GM19035 (cell line): ENCODE measurements at regions not wholly inside any gene's neighbourhood (a gene's known extent, or its start where the extent isn't known, plus 50 kb on each side); places are given as distances from the start of the nearest gene placed in this dataset.
"Not testable (repeated sequence)": the region's sequence is repeated elsewhere in the genome, so short reads cannot be mapped to it uniquely, and the experiment has no call there.

ENCODE experiments used
- ATAC-seq: cut with Tn5 transposase; IDR thresholded peaks from one replicate; pipeline ENCODE4 v1.9.1; 2021; ENCODE audit not compliant: unreplicated experiment

DNA sequence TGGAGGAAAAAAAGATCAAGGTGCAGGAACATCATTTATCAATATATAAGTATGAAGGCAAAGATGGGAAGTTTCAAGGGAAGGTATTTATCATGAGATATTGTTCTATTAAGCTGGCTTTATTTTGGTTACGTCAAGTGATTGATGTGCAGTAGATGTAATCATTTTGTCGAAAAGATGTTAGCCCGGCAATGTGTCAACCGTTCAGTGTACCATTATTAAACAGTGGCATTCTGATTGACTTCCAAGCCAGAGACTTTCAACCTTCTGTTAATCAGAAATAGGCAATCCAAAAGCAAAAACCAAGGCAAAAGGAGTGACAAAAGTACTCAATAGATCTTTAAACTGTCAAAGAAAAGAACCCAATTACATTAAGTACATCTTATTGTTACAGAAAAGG lies 1340.3 kb upstream of the GOT2 start:
- ATAC-seq = no peak

DNA sequence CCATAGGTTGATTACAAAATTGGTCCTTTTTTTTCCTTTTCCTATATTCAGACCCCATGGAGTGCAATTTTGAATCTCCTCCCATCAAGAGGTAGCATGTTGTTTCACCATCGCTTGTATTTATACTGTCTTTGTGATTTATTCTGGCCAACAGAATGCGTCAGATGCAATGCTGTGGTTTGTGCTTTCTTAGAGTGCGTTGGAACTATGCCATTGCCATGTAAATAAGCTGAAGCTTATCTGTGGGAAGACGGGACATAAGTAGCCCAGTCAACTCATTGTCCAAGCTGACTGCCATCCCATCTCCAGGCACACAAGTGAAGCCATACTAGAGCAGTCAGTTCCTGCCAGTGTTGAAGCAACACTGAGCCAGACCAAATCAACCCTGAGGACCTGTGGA lies 1339.3 kb upstream of the GOT2 start:
- ATAC-seq = no peak

GRCh38 chr16:60064026-60064425 lies 1329.9 kb upstream of the GOT2 start:
- no peak for ATAC-seq

- ATAC-seq = no peak
These were observed 1327.3 kb upstream of the GOT2 start for GRCh38 chr16:60061396-60061795.

GRCh38 chr16:60060731-60061130 lies 1326.6 kb upstream of the GOT2 start:
- ATAC-seq = no peak

DNA sequence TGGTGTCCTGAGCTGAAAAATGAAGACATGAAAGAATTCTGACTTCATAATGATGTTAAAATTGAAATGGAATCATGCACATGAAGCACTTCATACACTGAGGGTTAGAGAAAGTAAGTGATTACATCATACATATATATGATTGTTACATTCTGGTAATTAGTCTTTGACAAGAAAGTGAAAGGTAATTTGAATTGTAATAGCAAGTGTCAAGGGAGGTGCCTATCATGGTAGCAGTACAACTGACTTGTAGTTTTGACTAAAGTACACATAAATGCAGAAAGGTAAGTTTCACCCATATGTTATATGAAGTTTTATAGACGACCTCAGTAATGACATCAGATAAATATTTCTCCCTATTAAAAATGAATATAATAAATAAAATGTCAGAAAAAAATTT lies 1325.0 kb upstream of the GOT2 start:
- no peak for ATAC-seq

GRCh38 chr16:60041671-60042070 lies 1307.6 kb upstream of the GOT2 start:
- no peak for ATAC-seq

DNA sequence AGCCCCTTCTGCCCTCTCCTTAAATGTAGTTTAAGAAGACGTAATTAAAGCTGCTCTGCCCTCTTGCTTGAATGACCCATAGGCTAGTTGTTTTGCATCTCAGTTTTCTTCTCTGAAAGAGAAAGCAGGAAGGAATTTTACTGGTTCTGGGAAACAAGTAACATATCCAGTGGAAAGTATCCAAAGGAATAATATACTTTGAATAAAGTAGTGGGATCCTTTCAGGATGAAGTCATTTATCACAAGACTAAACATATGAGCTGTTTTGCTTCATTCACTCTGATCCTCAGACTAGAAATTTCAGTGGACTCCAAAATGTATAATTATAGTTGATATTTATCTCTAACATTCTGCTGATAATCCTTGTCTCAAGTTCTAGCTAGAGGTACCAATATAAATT lies 1297.6 kb upstream of the GOT2 start:
- ATAC-seq = no peak

GRCh38 chr16:60027351-60027750 lies 1293.2 kb upstream of the GOT2 start:
- ATAC-seq = no peak

DNA sequence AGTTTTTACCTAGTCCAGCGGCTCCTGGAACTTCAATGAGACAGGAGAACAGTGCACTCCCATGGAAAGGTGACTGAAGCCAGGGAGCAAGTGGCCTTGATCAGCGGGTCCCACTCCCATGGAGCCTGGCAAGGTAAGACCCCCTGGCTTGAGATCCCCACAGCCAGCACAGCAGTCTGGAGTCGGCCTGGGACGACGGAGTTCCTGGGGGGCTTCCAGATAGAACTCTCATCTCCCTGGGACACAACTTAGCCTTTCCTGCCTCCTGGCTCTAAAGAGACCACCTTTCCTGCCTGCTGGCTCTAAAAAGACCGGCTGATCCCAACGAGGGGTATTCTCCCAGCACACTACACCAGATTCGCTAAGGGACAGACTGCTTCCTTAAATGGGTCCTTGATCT lies 1279.0 kb upstream of the GOT2 start:
- ATAC-seq = no peak

DNA sequence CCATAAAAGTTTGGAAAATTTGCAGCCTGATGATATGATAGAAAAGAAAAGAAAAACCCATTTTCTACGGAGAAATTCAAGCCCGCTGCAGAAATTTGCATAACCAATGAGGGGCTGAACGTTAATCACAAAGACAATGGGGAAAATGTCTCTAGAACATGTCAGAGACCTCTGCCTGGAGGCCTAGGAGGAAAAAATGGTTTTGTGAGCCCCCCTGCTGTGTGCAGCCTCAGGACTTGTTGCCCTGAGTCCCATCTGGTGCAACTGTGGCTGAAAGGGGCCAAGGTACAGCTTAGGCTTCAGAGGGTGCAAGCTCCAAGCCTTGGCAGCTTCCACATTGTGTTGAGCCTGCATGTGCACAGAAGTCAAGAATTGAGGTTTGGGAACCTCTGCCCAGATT lies 1267.4 kb upstream of the GOT2 start:
- ATAC-seq = no peak

- ATAC-seq = no peak
These were observed 1263.6 kb upstream of the GOT2 start for GRCh38 chr16:59997706-59998105.

DNA sequence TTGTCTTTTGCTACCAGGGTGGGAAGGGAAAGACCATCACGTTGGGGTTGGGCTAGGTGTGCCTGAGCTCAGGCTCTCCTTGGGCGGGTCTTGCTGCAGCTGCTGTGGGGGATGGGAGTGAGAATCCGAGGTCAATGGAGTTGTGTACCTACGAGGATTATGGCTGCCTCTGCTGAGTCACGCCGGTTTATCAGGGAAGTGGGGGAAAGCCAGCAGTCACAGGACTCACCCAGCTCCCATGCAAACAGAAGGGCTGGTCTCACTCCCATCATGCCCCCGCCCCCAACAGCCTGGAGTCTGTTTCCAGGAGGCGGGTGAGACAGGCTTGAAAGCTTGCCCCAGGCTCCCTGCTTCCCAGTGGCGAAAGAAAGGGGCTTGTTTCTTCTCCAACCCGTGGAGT lies 1259.0 kb upstream of the GOT2 start:
- ATAC-seq = no peak

GRCh38 chr16:59991171-59991570 lies 1257.1 kb upstream of the GOT2 start:
- ATAC-seq = no peak

- ATAC-seq = no peak
These were observed 1254.5 kb upstream of the GOT2 start for GRCh38 chr16:59988591-59988990.

DNA sequence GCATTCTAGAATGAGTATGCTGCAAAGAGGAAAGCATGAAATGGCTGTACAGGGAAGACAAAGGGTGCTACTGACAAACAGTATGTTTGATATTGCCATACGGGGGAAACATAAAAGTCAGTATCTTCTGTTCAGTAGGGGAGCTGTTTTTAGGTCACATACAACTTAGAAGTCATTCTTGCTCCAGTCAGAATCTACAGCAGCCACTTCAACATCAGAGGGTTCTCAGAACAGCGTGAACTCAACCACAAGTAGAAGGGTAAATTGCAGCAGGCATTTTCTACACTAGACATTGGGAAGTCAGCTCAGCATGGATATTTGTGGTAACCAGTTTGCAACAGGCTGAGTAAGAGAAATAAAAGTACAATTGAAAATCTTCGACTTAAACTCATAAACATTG lies 1241.8 kb upstream of the GOT2 start:
- no peak for ATAC-seq

DNA sequence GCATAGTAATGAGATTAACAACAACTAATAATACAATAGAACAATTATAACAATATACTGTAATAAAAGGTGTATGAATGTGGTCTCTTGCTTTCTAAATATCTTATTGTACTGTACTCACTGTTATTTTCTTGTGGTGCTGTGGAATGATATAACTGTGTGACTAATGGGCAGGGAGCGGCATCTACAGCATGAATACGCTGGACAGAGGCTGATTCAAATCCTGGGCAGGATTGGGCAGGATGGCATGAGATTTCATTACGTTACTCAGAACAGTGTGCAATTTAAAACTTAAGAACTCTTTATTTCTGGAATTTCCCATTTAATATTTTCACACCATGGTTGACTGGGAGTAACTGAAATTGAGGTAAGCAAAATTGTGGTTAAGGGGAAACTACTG lies 1239.8 kb upstream of the GOT2 start:
- no peak for ATAC-seq

DNA sequence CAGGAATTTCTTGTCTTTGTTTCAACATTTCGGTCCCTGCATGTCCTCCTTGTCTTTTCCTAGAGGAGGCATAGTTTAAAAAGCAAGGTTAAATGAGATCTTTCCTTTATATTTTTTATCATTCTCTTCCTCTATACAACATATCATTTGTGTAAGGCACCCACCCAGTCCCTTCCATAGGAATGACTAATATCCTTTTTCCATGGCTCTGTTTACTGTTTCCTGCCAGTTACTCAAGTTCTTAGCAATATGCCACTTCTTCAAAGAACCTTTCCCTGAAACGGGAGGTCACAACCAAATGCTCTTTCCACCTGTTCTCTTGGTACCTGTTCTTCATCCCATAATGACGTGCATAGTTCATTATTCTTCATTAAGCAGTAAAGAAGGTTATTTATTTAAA lies 1237.1 kb upstream of the GOT2 start:
- no peak for ATAC-seq

DNA sequence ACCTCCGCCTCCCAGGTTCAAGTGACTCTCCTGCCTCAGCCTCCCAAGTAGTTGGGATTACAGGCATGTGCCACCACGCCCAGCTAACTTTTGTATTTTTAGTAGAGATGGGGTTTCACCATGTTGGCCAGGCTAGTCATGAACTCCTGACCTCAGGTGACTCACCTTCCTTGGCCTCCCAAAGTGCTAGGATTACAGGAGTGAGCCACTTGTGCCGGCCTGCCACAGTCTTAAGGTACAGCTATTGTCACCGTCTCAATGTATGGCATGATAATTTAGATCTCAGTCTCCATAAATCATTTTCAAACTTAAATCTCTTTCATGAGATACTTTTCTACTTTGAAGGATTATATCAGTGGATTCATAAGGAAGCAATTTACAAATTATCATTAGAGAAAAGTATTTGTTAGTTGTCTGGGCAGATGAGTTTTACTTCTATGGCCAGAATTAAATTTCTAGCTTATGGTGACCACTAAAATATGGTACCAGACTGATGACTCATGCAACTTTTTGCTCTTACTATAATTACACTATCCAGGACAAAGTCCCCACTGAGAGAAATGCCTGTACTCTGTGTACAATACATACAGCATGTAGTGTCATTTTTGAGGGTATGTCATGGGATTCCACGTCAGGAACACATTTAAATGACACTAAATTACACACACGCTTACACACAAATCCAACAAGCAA lies 1230.3 kb upstream of the GOT2 start:
- no peak for ATAC-seq

GRCh38 chr16:59959311-59959710 lies 1225.2 kb upstream of the GOT2 start:
- no peak for ATAC-seq

DNA sequence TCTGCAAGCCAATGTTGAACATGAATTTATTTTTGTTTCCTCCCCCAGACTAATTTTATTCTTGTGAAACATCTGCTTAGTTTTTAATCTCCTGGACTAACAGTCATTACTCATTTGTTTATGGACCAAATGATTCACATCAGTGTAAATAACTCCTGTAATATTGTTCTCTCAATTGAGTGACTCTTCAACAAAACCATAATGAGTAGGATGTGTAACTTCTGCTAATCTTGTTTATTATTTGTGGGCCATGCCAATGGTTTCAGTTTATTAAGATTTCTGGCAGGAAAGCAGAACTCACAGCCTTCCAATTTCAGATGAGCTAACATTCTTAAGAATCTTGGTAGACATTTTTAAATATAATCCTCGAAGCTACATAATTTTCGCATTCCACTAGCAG lies 1216.3 kb upstream of the GOT2 start:
- no peak for ATAC-seq

- ATAC-seq = not testable (repeated sequence)
These were observed 1209.9 kb upstream of the GOT2 start for GRCh38 chr16:59944041-59944440.

DNA sequence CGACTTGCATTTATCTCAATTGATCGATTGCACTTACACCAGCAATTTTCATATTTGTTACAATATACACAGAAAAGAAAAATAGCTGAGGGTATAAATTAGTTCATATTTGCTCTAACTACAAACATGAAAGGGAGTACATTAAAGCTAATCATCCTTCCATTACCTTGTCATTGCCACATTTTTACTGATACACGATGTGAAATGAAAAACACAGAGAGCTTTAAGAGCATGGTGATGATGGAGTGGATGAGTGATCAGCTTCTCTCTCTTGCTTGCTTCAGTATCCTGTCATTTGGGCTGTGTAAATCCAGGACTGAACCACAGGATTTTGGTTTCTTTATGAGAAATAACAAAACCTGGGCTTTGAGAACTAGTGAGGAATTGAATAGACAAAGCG lies 1207.5 kb upstream of the GOT2 start:
- no peak for ATAC-seq

- no peak for ATAC-seq
These were observed 1185.9 kb upstream of the GOT2 start for GRCh38 chr16:59920054-59920453.
